GM13977 (cell line): ENCODE measurements at regions not wholly inside any gene's neighbourhood (a gene's known extent, or its start where the extent isn't known, plus 50 kb on each side); places are given as distances from the start of the nearest gene placed in this dataset.

Experiments
- DNase-seq: peaks from one replicate; pipeline ENCODE4 v3.0.0; 2012; ENCODE audit warnings: low spot score
- in situ Hi-C: fragments of 300-500 bp; cut with MboI; formaldehyde crosslinking; loops from one replicate; pipeline ENCODE4 v1.12.0; 2022; ENCODE audit warnings: low sequenced_read_pairs, low pct_unique_long_range_greater_than_20kb, mixed read lengths, inconsistent platforms; ENCODE audit not compliant: unreplicated experiment
- TF ChIP-seq, protein P1 (sequence below): IDR thresholded peaks from 2 replicates; pipeline ENCODE4 v1.5.1; 2012; ENCODE audit warnings: mild to moderate bottlenecking, control low read depth; ENCODE audit not compliant: insufficient read depth; ENCODE audit errors: extremely low read depth, missing control alignments

DNA sequence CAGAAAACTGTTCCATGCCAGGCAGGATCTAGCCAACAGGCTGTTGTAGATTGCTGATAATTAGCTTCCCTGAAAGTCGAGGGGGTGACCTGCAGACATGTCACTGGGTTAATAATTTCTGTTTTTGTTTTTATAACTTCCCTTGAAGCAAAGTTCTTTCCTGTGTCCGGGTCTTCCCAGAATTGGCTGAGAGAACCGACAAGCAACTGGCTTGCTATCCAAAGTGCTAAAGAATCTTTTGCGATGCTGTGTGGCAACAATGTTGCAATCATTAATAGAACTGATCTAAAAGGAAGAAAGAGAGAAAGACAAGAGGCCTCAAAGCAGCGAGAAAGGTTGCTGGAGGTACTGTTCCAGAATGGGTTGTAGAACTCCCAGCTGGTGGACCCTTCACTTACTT lies 132.1 kb upstream of the DPP6 start:
- in situ Hi-C loops = no loop called here
- TF ChIP-seq, protein P1, sequence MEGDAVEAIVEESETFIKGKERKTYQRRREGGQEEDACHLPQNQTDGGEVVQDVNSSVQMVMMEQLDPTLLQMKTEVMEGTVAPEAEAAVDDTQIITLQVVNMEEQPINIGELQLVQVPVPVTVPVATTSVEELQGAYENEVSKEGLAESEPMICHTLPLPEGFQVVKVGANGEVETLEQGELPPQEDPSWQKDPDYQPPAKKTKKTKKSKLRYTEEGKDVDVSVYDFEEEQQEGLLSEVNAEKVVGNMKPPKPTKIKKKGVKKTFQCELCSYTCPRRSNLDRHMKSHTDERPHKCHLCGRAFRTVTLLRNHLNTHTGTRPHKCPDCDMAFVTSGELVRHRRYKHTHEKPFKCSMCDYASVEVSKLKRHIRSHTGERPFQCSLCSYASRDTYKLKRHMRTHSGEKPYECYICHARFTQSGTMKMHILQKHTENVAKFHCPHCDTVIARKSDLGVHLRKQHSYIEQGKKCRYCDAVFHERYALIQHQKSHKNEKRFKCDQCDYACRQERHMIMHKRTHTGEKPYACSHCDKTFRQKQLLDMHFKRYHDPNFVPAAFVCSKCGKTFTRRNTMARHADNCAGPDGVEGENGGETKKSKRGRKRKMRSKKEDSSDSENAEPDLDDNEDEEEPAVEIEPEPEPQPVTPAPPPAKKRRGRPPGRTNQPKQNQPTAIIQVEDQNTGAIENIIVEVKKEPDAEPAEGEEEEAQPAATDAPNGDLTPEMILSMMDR = no peak
- no peak for DNase-seq

DNA sequence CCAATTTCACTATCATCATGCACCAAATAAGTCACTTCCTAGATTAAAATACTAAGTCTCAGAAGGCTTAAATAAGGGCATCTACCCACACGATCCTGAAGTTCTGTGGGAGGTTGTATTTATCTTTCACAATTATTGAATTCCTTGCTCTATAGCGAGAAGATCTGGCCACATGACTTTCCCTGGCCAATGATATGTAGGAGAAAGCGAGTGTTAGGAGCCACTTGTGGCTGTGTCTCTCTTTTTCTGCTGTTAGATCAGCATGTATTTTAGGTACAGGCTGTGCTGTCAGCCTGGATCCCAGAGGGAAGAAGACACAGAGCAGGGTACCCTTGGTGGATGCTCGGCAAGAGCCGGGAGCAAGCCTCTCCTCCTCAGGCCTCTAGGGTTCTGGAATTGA lies 131.3 kb upstream of the DPP6 start:
- no peak for DNase-seq
- TF ChIP-seq, protein P1 = no peak
- in situ Hi-C loops = no loop called here

DNA sequence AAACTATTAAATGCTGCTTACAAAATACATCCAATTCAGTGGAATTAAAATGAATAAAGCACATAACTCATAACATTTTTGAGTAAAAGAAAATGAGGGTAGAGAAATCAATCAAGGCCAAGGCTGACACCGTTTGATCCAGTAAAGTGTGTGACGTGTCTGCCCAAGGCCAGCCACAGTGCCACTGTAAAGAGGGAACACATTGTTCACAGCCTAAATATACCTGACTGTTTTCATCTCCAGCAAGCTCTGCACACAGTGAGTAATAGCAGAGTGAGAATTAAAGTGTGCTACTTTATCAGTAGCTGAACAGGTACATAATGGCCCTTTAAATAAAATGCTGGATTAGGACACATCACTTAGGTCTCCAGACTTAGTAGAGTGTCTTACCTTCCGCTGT lies 130.8 kb upstream of the DPP6 start:
- TF ChIP-seq, protein P1 = no peak
- DNase-seq = no peak
- in situ Hi-C loops = no loop called here

DNA sequence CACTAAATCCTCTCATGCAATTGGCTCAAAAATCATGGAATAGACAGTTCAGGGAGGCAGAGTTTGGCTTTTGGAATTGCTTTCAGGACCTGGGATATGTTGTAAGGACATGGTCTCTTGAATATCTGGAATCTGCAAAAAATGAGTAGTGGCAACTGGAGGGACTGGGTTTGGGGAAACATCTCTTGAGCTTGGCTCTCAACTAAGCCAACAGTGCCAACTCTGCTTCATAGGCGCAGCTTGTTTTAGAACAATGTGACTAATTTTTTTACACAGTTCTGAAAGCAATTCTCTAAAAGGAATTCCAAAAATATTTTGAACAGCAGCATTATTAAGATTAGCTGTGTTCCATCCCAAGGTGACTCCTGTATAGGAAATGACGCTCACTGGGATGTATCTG lies 121.5 kb upstream of the DPP6 start:
- TF ChIP-seq, protein P1 = no peak
- DNase-seq = no peak
- in situ Hi-C loops = no loop called here

DNA sequence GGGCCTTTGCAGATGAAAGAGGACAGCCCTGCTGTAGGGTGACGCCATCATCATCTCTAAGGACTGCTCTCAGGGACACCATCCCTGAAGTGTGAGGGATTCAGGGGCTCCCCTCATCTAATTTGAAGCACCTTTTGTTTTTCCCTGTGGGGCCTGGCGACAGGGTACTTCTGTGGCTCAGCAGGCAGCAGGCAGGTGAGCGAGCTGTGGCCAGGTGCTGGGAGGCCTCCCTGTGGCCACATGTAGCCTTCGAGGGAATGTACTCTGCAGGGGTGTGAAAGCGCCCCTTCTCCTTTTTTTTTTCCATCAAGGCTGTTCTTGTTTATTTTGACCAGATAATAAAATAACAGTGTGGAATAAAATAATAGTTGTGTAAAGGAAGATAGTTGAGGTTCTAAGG lies 118.2 kb upstream of the DPP6 start:
- DNase-seq = no peak
- in situ Hi-C loops = no loop called here
- TF ChIP-seq, protein P1 = no peak

DNA sequence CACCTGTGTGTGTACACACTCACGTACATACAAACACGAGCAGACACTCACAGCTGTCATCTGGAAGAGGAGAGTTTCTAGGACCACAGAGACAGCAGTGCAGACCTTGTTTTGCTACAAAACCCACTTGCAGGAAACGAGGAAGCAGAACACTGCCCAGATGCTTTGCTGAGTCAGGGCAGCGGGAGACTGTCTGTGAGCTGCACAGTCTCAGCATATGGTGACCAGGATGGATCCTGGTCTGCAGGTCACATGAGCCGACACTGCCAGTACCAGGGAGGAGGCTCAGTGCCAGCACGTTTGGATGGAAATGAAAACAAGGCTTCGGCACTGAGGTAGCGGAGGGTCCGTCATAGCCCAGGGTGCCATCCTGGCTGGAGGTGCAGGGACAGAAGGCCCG lies 117.6 kb upstream of the DPP6 start:
- TF ChIP-seq, protein P1 = no peak
- no peak for DNase-seq
- in situ Hi-C loops = no loop called here

DNA sequence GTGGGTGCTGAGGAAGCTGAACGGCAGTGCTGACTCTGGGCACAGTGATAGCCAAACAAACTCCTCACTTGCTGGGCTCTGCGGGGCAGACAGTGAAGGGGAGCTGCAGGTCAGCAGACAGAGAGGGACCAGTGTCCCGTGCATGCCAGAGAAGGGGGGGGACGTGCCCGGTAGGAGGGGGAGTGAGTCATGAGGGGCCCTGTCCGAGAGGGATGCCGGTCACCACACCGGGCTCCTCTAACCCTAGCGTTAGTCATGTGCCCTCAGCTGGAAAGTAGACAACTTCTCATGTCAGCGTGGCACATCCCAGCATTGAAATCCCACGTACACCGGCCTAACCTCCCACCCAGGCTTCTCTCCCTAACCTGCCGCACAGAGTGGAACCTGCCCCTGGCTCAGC lies 117.1 kb upstream of the DPP6 start:
- DNase-seq = no peak
- TF ChIP-seq, protein P1 = no peak
- in situ Hi-C loops = no loop called here
